ENCODE measurements at regions not wholly inside any gene's neighbourhood (a gene's known extent, or its start where the extent isn't known, plus 50 kb on each side); places are given as distances from the start of the nearest gene placed in this dataset.

GRCh38 chr2:138207074-138207930 is 243.0 kb downstream of the HNMT start:
- Histone ChIP-seq H3K4me3 (no peak overlapping the region), H3K36me3 (ENCODE audit: low read depth) (no peaks in the 10 kb centered on the region), H3K9me3 (ENCODE audit: insufficient read depth, low read depth) (no peaks in the 10 kb centered on the region), H3K27ac (no peak overlapping the region), H3K9me2 (ENCODE audit: insufficient read depth) (no peaks in the 10 kb centered on the region), H3K79me2 (ENCODE audit: low read depth) (no peaks in the 10 kb centered on the region), H4K20me1 (ENCODE audit: insufficient read depth) (no peaks in the 10 kb centered on the region), H2AFZ (no peak overlapping the region), H3F3A (ENCODE audit: insufficient read depth, low read depth) (no peaks in the 10 kb centered on the region), H3K4me1 (replicated peaks; ENCODE audit: insufficient read depth) (no peaks in the 10 kb centered on the region), H3K27me3 (ENCODE audit: insufficient read depth, low read depth) (no peaks in the 10 kb centered on the region), H3K4me2 (no peak overlapping the region)
- CTCF ChIA-PET: no interaction called here
- no peak for DNase-seq
- no TSS peak for BruUV-seq (replicated peaks)
- POLR2A ChIA-PET (ENCODE audit: unreplicated experiment): interaction anchor here (0.7 kb wide), 1 partner anchor 119 kb away, joined by 10 read pairs; no protein-coding TSS in a partner anchor
- no peak for TF ChIP-seq EZH2 (IDR thresholded peaks at IDR 0.05; ENCODE audit: low read depth)
- no peak for TF ChIP-seq CTCF (conservative IDR thresholded peaks at IDR 0.05)
- intact Hi-C loops (cut with micrococcal nuclease; ENCODE audit: unreplicated experiment): no loop called here

- H4K20me1 ChIP-seq (ENCODE audit: insufficient read depth): no peaks in the 10 kb centered on the region
- no peak overlapping the region for H2AFZ ChIP-seq
- H3K4me1 ChIP-seq (replicated peaks; ENCODE audit: insufficient read depth): no peaks in the 10 kb centered on the region
- no peak overlapping the region for H3K4me3 ChIP-seq
- H3K4me2 ChIP-seq: no peak overlapping the region
- no peaks in the 10 kb centered on the region for H3K79me2 ChIP-seq (ENCODE audit: low read depth)
- no peaks in the 10 kb centered on the region for H3K27me3 ChIP-seq (ENCODE audit: insufficient read depth, low read depth)
- no peaks in the 10 kb centered on the region for H3K9me3 ChIP-seq (ENCODE audit: insufficient read depth, low read depth)
- ChIA-PET POLR2A (ENCODE audit: unreplicated experiment) (no interaction called here), CTCF (no interaction called here)
- intact Hi-C loops (cut with micrococcal nuclease; ENCODE audit: unreplicated experiment): no loop called here
- no peaks in the 10 kb centered on the region for H3K36me3 ChIP-seq (ENCODE audit: low read depth)
- no peaks in the 10 kb centered on the region for H3F3A ChIP-seq (ENCODE audit: insufficient read depth, low read depth)
- TF ChIP-seq CTCF (conservative IDR thresholded peaks at IDR 0.05) (no peak), EZH2 (IDR thresholded peaks at IDR 0.05; ENCODE audit: low read depth) (no peak)
- H3K9me2 ChIP-seq (ENCODE audit: insufficient read depth): no peaks in the 10 kb centered on the region
- H3K27ac ChIP-seq: no peak overlapping the region
- no TSS peak for BruUV-seq (replicated peaks)
- DNase-seq: no peak
Measured at GRCh38 chr2:138209009-138209408, 244.7 kb downstream of the HNMT start.

GRCh38 chr2:138210487-138210886 is 246.2 kb downstream of the HNMT start:
- Histone ChIP-seq H3K36me3 (ENCODE audit: low read depth) (no peaks in the 10 kb centered on the region), H3K4me3 (no peak overlapping the region), H3K27me3 (ENCODE audit: insufficient read depth, low read depth) (no peaks in the 10 kb centered on the region), H4K20me1 (ENCODE audit: insufficient read depth) (no peaks in the 10 kb centered on the region), H3K79me2 (ENCODE audit: low read depth) (no peaks in the 10 kb centered on the region), H3K4me2 (no peak overlapping the region), H3K27ac (no peak overlapping the region), H3K9me3 (ENCODE audit: insufficient read depth, low read depth) (no peaks in the 10 kb centered on the region), H3F3A (ENCODE audit: insufficient read depth, low read depth) (no peaks in the 10 kb centered on the region), H2AFZ (no peak overlapping the region), H3K9me2 (ENCODE audit: insufficient read depth) (no peaks in the 10 kb centered on the region), H3K4me1 (replicated peaks; ENCODE audit: insufficient read depth) (no peaks in the 10 kb centered on the region)
- BruUV-seq (replicated peaks): no TSS peak
- TF ChIP-seq CTCF (conservative IDR thresholded peaks at IDR 0.05): no peak
- TF ChIP-seq EZH2 (IDR thresholded peaks at IDR 0.05; ENCODE audit: low read depth): no peak
- POLR2A ChIA-PET (ENCODE audit: unreplicated experiment): no interaction called here
- intact Hi-C loops (cut with micrococcal nuclease; ENCODE audit: unreplicated experiment): no loop called here
- CTCF ChIA-PET: no interaction called here
- no peak for DNase-seq
